ENCODE measurements at regions not wholly inside any gene's neighbourhood (a gene's known extent, or its start where the extent isn't known, plus 50 kb on each side); places are given as distances from the start of the nearest gene placed in this dataset.

DNA sequence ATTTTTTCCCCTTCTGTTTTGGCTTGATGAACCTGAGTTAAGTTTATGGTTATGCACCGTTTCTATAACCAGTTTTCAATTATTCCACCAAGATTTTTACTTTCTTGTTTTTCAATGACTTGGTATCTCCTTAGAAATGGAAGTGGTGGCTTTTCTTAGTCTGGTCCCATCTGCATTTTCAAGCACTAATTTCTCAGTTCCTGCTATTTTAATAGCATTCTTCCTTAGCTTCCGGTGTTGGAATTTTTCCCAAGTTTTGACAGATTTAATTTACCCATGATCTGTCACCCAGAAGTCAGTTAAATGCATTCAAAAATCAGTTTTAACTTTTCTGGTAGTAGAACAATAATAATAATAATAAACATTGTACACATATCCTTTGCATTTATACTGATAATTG is 184.6 kb upstream of the OLFM3 start (continued):
- TF ChIP-seq, protein P1, sequence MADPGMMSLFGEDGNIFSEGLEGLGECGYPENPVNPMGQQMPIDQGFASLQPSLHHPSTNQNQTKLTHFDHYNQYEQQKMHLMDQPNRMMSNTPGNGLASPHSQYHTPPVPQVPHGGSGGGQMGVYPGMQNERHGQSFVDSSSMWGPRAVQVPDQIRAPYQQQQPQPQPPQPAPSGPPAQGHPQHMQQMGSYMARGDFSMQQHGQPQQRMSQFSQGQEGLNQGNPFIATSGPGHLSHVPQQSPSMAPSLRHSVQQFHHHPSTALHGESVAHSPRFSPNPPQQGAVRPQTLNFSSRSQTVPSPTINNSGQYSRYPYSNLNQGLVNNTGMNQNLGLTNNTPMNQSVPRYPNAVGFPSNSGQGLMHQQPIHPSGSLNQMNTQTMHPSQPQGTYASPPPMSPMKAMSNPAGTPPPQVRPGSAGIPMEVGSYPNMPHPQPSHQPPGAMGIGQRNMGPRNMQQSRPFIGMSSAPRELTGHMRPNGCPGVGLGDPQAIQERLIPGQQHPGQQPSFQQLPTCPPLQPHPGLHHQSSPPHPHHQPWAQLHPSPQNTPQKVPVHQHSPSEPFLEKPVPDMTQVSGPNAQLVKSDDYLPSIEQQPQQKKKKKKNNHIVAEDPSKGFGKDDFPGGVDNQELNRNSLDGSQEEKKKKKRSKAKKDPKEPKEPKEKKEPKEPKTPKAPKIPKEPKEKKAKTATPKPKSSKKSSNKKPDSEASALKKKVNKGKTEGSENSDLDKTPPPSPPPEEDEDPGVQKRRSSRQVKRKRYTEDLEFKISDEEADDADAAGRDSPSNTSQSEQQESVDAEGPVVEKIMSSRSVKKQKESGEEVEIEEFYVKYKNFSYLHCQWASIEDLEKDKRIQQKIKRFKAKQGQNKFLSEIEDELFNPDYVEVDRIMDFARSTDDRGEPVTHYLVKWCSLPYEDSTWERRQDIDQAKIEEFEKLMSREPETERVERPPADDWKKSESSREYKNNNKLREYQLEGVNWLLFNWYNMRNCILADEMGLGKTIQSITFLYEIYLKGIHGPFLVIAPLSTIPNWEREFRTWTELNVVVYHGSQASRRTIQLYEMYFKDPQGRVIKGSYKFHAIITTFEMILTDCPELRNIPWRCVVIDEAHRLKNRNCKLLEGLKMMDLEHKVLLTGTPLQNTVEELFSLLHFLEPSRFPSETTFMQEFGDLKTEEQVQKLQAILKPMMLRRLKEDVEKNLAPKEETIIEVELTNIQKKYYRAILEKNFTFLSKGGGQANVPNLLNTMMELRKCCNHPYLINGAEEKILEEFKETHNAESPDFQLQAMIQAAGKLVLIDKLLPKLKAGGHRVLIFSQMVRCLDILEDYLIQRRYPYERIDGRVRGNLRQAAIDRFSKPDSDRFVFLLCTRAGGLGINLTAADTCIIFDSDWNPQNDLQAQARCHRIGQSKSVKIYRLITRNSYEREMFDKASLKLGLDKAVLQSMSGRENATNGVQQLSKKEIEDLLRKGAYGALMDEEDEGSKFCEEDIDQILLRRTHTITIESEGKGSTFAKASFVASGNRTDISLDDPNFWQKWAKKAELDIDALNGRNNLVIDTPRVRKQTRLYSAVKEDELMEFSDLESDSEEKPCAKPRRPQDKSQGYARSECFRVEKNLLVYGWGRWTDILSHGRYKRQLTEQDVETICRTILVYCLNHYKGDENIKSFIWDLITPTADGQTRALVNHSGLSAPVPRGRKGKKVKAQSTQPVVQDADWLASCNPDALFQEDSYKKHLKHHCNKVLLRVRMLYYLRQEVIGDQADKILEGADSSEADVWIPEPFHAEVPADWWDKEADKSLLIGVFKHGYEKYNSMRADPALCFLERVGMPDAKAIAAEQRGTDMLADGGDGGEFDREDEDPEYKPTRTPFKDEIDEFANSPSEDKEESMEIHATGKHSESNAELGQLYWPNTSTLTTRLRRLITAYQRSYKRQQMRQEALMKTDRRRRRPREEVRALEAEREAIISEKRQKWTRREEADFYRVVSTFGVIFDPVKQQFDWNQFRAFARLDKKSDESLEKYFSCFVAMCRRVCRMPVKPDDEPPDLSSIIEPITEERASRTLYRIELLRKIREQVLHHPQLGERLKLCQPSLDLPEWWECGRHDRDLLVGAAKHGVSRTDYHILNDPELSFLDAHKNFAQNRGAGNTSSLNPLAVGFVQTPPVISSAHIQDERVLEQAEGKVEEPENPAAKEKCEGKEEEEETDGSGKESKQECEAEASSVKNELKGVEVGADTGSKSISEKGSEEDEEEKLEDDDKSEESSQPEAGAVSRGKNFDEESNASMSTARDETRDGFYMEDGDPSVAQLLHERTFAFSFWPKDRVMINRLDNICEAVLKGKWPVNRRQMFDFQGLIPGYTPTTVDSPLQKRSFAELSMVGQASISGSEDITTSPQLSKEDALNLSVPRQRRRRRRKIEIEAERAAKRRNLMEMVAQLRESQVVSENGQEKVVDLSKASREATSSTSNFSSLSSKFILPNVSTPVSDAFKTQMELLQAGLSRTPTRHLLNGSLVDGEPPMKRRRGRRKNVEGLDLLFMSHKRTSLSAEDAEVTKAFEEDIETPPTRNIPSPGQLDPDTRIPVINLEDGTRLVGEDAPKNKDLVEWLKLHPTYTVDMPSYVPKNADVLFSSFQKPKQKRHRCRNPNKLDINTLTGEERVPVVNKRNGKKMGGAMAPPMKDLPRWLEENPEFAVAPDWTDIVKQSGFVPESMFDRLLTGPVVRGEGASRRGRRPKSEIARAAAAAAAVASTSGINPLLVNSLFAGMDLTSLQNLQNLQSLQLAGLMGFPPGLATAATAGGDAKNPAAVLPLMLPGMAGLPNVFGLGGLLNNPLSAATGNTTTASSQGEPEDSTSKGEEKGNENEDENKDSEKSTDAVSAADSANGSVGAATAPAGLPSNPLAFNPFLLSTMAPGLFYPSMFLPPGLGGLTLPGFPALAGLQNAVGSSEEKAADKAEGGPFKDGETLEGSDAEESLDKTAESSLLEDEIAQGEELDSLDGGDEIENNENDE (IDR thresholded peaks at IDR 0.05; ENCODE audit: insufficient replicate concordance, low read length) = no peak

Measured in H1 (cell line).